GM23338 (cell line): ENCODE measurements at regions not wholly inside any gene's neighbourhood (a gene's known extent, or its start where the extent isn't known, plus 50 kb on each side); places are given as distances from the start of the nearest gene placed in this dataset.

Source experiments
- ATAC-seq: fragments of 200-7000 bp; cut with Tn5 transposase; 3 replicates; pipeline ENCODE4 v1.9.1; 2020
- DNase-seq: peaks from one replicate; pipeline ENCODE4 v3.0.0-alpha.2; 2015; ENCODE audit warnings: low spot score
- H2AFZ ChIP-seq: fragments of 200-600 bp; sonication (generic); 2 replicates; pipeline ENCODE4 v1.8.0; 2016; ENCODE audit warnings: antibody characterized with exemption, mild to moderate bottlenecking, moderate library complexity
- H3F3A ChIP-seq: fragments of 200-600 bp; sonication (generic); replicated peaks from 2 replicates; pipeline ENCODE4 v1.8.0; 2017; ENCODE audit warnings: antibody characterized with exemption, mixed run types, low read depth
- H3K27ac ChIP-seq: fragments of 200-600 bp; sonication (generic); 2 replicates; pipeline ENCODE4 v1.6.1; 2016; ENCODE audit warnings: low read depth
- H3K27me3 ChIP-seq: fragments of 200-600 bp; sonication (generic); 2 replicates; pipeline ENCODE4 v1.8.0; 2016; ENCODE audit warnings: mild to moderate bottlenecking, mixed run types, moderate library complexity; ENCODE audit not compliant: insufficient read depth
- H3K36me3 ChIP-seq: fragments of 200-600 bp; sonication (generic); 2 replicates; pipeline ENCODE4 v1.8.0; 2016; ENCODE audit warnings: mild to moderate bottlenecking; ENCODE audit not compliant: insufficient read depth
- H3K4me1 ChIP-seq: fragments of 200-600 bp; sonication (generic); 2 replicates; pipeline ENCODE4 v1.8.0; 2016; ENCODE audit warnings: mild to moderate bottlenecking, moderate library complexity; ENCODE audit not compliant: insufficient read depth
- H3K4me2 ChIP-seq: fragments of 200-600 bp; sonication (generic); 2 replicates; pipeline ENCODE4 v1.7.1; 2017; ENCODE audit warnings: mixed run types
- H3K4me3 ChIP-seq: fragments of 200-600 bp; sonication (generic); 2 replicates; pipeline ENCODE4 v1.6.1; 2016; ENCODE audit warnings: mixed run types
- H3K79me2 ChIP-seq: fragments of 200-600 bp; sonication (generic); replicated peaks from 2 replicates; pipeline ENCODE4 v1.8.0; 2017; ENCODE audit warnings: mild to moderate bottlenecking; ENCODE audit not compliant: insufficient read depth
- H3K9me2 ChIP-seq: fragments of 200-600 bp; sonication (generic); 2 replicates; pipeline ENCODE4 v1.8.0; 2017; ENCODE audit not compliant: insufficient read depth
- H4K20me1 ChIP-seq: fragments of 200-600 bp; sonication (generic); replicated peaks from 2 replicates; pipeline ENCODE4 v1.8.0; 2017; ENCODE audit warnings: mild to moderate bottlenecking; ENCODE audit not compliant: insufficient read depth
- H3K27ac Mint-ChIP-seq: 2 replicates; pipeline ENCODE4 v1.8.0; 2020; ENCODE audit warnings: inconsistent platforms, mild to moderate bottlenecking, moderate library complexity, mixed read lengths
- H3K27me3 Mint-ChIP-seq: 3 replicates; pipeline ENCODE4 v1.8.0; 2022; ENCODE audit warnings: low read depth, mild to moderate bottlenecking, moderate library complexity, mixed read lengths, inconsistent platforms; ENCODE audit not compliant: insufficient read depth, poor library complexity
- H3K36me3 Mint-ChIP-seq: 3 replicates; pipeline ENCODE4 v1.8.0; 2021; ENCODE audit warnings: low read depth, mild to moderate bottlenecking, inconsistent platforms, moderate library complexity, mixed read lengths
- H3K4me1 Mint-ChIP-seq: 3 replicates; pipeline ENCODE4 v1.8.0; 2020; ENCODE audit warnings: mild to moderate bottlenecking, inconsistent platforms, mixed read lengths
- H3K4me3 Mint-ChIP-seq: 3 replicates; pipeline ENCODE4 v1.8.0; 2021; ENCODE audit warnings: moderate library complexity, mild to moderate bottlenecking, inconsistent platforms, mixed read lengths
- H3K9me3 Mint-ChIP-seq: 3 replicates; pipeline ENCODE4 v1.8.0; 2020; ENCODE audit warnings: moderate library complexity, mild to moderate bottlenecking, inconsistent platforms, mixed read lengths
- CREB1 ChIP-seq: fragments of 250-450 bp; sonication (Bioruptor Pico); IDR thresholded peaks from 2 replicates; pipeline ENCODE4 v1.5.0; 2020; ENCODE audit warnings: low read depth, mild to moderate bottlenecking, moderate library complexity
- CTCF ChIP-seq, 2 experiments: fragments of 200-600 bp in 1 of 2; sonication (generic) in 1 of 2; conservative IDR thresholded peaks; 2 replicates each; pipeline versions ENCODE4 v1.5.1 to v1.6.1; 2016 to 2017; ENCODE audit warnings: antibody characterized with exemption in 2 of 2, low read depth in 2 of 2, mild to moderate bottlenecking in 2 of 2, moderate library complexity in 1 of 2
- ETS1 ChIP-seq: IDR thresholded peaks from 2 replicates; pipeline ENCODE4 v1.6.1; 2016; ENCODE audit warnings: antibody characterized with exemption
- EZH2 ChIP-seq: fragments of 200-600 bp; sonication (generic); IDR thresholded peaks from one replicate; pipeline ENCODE4 v1.8.0; 2017; ENCODE audit warnings: antibody characterized with exemption, mild to moderate bottlenecking, low read depth; ENCODE audit not compliant: unreplicated experiment
- EZH2phosphoT487 ChIP-seq: fragments of 200-600 bp; sonication (generic); IDR thresholded peaks from one replicate; pipeline ENCODE4 v1.8.1; 2018; ENCODE audit warnings: antibody characterized with exemption; ENCODE audit not compliant: unreplicated experiment
- JUNB ChIP-seq: IDR thresholded peaks from one replicate; pipeline ENCODE4 v1.6.1; 2016; ENCODE audit warnings: antibody characterized with exemption; ENCODE audit not compliant: unreplicated experiment
- NANOG ChIP-seq: IDR thresholded peaks from 2 replicates; pipeline ENCODE4 v1.6.1; 2016; ENCODE audit warnings: antibody characterized with exemption, borderline replicate concordance
- POLR2AphosphoS5 ChIP-seq: IDR thresholded peaks from 2 replicates; pipeline ENCODE4 v1.6.1; 2016; ENCODE audit warnings: antibody characterized with exemption, low read depth
- STAT1 ChIP-seq: IDR thresholded peaks from one replicate; pipeline ENCODE4 v1.6.1; 2016; ENCODE audit warnings: antibody characterized with exemption; ENCODE audit not compliant: unreplicated experiment
- ZNF114 ChIP-seq: fragments of 250-450 bp; sonication (Bioruptor Pico); IDR thresholded peaks from 2 replicates; pipeline ENCODE4 v1.5.0; 2020; ENCODE audit warnings: mild to moderate bottlenecking, moderate library complexity
- ZNF331 ChIP-seq: fragments of 250-450 bp; sonication (Bioruptor Pico); IDR thresholded peaks from 2 replicates; pipeline ENCODE4 v1.5.0; 2020; ENCODE audit warnings: low read depth, mild to moderate bottlenecking, moderate library complexity
- ZNF462 ChIP-seq: fragments of 250-450 bp; sonication (Bioruptor Pico); IDR thresholded peaks from 2 replicates; pipeline ENCODE4 v1.5.0; 2020; ENCODE audit warnings: mild to moderate bottlenecking, moderate library complexity
- TF ChIP-seq, protein P1 (sequence below): IDR thresholded peaks from one replicate; pipeline ENCODE4 v1.6.1; 2018; ENCODE audit warnings: antibody characterized with exemption; ENCODE audit not compliant: unreplicated experiment

DNA sequence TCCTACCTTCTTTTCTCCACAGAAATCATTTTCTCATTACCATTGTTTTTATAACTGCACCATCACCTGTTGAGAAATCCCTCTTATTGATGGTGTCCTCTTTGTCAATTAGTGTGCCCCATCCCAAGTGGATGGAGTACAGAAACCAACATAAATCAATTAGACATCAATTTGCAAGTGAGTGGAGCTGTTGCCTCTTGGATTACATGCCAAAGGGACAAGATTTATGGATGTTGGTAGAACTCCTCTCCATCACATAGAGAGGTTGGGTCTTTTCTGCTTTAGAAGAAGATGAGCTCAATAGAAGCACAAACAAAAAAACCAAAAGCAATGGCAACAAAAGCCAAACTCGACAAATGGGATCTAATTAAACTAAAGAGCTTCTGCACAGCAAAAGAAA is 973.5 kb downstream of the CDH11 start:
- H3K4me2 ChIP-seq: no peak overlapping the region
- no peak overlapping the region for H3K27ac ChIP-seq
- ATAC-seq (no peak), DNase-seq (no peak)
- Mint-ChIP-seq H3K36me3 (no peaks in the 10 kb centered on the region), H3K27ac (no peak overlapping the region), H3K27me3 (no peaks in the 10 kb centered on the region), H3K9me3 (no peaks in the 10 kb centered on the region), H3K4me1 (peaks cover 3% of the 10 kb centered on the region; the same call in 1 of the 3 replicates), H3K4me3 (no peak overlapping the region)
- TF ChIP-seq, protein P1, sequence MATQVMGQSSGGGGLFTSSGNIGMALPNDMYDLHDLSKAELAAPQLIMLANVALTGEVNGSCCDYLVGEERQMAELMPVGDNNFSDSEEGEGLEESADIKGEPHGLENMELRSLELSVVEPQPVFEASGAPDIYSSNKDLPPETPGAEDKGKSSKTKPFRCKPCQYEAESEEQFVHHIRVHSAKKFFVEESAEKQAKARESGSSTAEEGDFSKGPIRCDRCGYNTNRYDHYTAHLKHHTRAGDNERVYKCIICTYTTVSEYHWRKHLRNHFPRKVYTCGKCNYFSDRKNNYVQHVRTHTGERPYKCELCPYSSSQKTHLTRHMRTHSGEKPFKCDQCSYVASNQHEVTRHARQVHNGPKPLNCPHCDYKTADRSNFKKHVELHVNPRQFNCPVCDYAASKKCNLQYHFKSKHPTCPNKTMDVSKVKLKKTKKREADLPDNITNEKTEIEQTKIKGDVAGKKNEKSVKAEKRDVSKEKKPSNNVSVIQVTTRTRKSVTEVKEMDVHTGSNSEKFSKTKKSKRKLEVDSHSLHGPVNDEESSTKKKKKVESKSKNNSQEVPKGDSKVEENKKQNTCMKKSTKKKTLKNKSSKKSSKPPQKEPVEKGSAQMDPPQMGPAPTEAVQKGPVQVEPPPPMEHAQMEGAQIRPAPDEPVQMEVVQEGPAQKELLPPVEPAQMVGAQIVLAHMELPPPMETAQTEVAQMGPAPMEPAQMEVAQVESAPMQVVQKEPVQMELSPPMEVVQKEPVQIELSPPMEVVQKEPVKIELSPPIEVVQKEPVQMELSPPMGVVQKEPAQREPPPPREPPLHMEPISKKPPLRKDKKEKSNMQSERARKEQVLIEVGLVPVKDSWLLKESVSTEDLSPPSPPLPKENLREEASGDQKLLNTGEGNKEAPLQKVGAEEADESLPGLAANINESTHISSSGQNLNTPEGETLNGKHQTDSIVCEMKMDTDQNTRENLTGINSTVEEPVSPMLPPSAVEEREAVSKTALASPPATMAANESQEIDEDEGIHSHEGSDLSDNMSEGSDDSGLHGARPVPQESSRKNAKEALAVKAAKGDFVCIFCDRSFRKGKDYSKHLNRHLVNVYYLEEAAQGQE: no peak
- TF ChIP-seq POLR2AphosphoS5 (no peak), CREB1 (no peak), ZNF462 (no peak), ETS1 (no peak), JUNB (no peak), EZH2phosphoT487 (no peak), NANOG (no peak), CTCF (conservative IDR thresholded peaks at IDR 0.05; ENCODE audit: low read depth in 2 of 2) (no peak), ZNF114 (no peak), STAT1 (no peak), ZNF331 (no peak), EZH2 (no peak)
- H4K20me1 ChIP-seq: no peaks in the 10 kb centered on the region
- no peaks in the 10 kb centered on the region; the same call in 1 of the 2 replicates for H3K9me2 ChIP-seq
- no peaks in the 10 kb centered on the region; the same call in 1 of the 2 replicates for H3K4me1 ChIP-seq
- no peaks in the 10 kb centered on the region for H3K36me3 ChIP-seq
- H2AFZ ChIP-seq: no peak overlapping the region
- no peaks in the 10 kb centered on the region for H3F3A ChIP-seq
- H3K4me3 ChIP-seq: no peak overlapping the region
- H3K27me3 ChIP-seq: no peaks in the 10 kb centered on the region
- H3K79me2 ChIP-seq: no peaks in the 10 kb centered on the region
